ENCODE measurements at regions not wholly inside any gene's neighbourhood (a gene's known extent, or its start where the extent isn't known, plus 50 kb on each side); places are given as distances from the start of the nearest gene placed in this dataset.

DNA sequence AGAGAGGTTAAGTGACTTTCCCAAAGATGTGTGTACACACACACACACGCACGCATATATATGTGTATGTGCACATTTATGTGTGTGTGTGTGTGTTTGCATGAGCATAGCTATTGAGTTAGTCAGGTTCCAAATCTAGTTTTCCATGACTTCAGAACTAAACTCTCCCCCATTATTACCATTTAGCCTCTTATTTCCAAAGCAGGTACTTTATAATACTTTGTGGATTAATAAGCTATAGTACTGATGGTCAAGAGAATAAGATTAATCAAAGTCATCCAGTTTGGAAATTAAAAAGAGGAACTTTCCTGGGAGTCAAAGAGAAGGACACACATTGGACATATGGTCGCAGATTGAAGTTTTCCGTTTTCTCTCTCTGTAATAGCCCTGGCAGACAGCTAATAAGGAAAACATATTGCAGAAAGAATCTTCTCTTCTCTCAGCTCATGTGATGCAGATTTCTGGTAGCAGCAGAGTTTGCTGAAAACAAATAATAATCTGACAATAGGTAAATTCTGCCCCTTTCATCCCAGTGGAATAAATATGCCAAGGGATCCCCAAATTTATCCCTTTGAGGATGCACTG is 410.9 kb upstream of the TCF4 start:
- TF ChIP-seq, protein P1, sequence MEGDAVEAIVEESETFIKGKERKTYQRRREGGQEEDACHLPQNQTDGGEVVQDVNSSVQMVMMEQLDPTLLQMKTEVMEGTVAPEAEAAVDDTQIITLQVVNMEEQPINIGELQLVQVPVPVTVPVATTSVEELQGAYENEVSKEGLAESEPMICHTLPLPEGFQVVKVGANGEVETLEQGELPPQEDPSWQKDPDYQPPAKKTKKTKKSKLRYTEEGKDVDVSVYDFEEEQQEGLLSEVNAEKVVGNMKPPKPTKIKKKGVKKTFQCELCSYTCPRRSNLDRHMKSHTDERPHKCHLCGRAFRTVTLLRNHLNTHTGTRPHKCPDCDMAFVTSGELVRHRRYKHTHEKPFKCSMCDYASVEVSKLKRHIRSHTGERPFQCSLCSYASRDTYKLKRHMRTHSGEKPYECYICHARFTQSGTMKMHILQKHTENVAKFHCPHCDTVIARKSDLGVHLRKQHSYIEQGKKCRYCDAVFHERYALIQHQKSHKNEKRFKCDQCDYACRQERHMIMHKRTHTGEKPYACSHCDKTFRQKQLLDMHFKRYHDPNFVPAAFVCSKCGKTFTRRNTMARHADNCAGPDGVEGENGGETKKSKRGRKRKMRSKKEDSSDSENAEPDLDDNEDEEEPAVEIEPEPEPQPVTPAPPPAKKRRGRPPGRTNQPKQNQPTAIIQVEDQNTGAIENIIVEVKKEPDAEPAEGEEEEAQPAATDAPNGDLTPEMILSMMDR (IDR thresholded peaks at IDR 0.05): no peak
- H3K27ac Mint-ChIP-seq: no peak overlapping the region
- Histone ChIP-seq H3K4me2 (replicated peaks; ENCODE audit: extremely low read depth, low read length, poor library complexity, severe bottlenecking) (no peak overlapping the region), H3K9ac (ENCODE audit: insufficient read depth, low read length, poor library complexity, severe bottlenecking) (no peak overlapping the region), H3K36me3 (replicated peaks in 1 of 2; ENCODE audit: control insufficient read depth in 1 of 2, insufficient read depth in 2 of 2, low read length in 2 of 2) (no peaks in the 10 kb centered on the region), H3K79me2 (ENCODE audit: insufficient read depth, low read length) (no peaks in the 10 kb centered on the region), H3K9me3 (replicated peaks in 1 of 2; ENCODE audit: control insufficient read depth in 1 of 2, insufficient read depth in 1 of 2, low read length in 2 of 2) (no peaks in the 10 kb centered on the region), H3K4me3 (replicated peaks in 1 of 3; ENCODE audit: low read depth in 2 of 3, low read length in 3 of 3) (no peak overlapping the region), H4K20me1 (ENCODE audit: insufficient read depth, low read length) (no peaks in the 10 kb centered on the region), H3K27ac (ENCODE audit: low read depth in 1 of 2, low read length in 2 of 2) (no peak overlapping the region), H3K27me3 (ENCODE audit: control insufficient read depth in 2 of 2, insufficient read depth in 2 of 2, low read length in 2 of 2) (no peaks in the 10 kb centered on the region), H3K4me1 (ENCODE audit: control insufficient read depth in 1 of 2, insufficient read depth in 2 of 2, low read length in 2 of 2) (peaks cover 0 to 4% of the 10 kb centered on the region in 2 donors), H2AFZ (ENCODE audit: insufficient read depth, low read depth, low read length, poor library complexity, severe bottlenecking) (no peak overlapping the region)
- H3K4me1 Mint-ChIP-seq: peaks cover 8% of the 10 kb centered on the region
- peaks cover 0 to 4% (median 0%) of the 10 kb centered on the region in 3 donors for H3K27me3 Mint-ChIP-seq (ENCODE audit: low read depth in 3 of 3)
- DNase-seq: no peak
- H3K4me3 Mint-ChIP-seq: no peak overlapping the region
- intact Hi-C loops (cut with micrococcal nuclease): no loop called here
- H3K36me3 Mint-ChIP-seq: no peaks in the 10 kb centered on the region
- no CpG with 5 or more reads among the region's 4 CpGs for WGBS (ENCODE audit: insufficient coverage)
- H3K9me3 Mint-ChIP-seq: peaks cover 0 to 2% (median 1%) of the 10 kb centered on the region in 7 donors

DNA sequence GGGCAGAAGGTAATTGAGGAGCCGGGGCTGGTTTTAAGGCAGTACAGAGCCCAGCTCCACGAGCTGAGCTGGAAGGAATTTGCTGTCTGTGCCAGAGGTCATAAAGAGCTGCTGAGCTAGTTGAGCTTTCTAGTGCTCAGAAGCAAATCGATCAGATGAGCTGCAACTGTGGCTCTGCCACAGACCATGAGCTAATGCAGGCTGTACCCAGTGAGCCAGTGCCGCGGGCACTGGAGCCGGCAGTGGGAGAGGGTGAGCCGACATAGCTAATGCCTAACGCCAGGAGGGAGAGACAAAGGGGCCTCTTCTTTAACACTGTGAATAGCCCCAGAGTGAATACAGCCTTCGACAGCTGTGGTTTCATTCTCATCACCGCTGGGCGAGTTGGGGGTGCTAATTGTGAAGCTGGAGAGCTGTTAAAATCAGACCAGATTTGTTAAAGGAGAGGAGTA is 410.1 kb upstream of the TCF4 start:
- Histone ChIP-seq H3K9ac (ENCODE audit: insufficient read depth, low read length, poor library complexity, severe bottlenecking) (no peak overlapping the region), H3K79me2 (ENCODE audit: insufficient read depth, low read length) (no peaks in the 10 kb centered on the region), H3K4me2 (replicated peaks; ENCODE audit: extremely low read depth, low read length, poor library complexity, severe bottlenecking) (no peak overlapping the region), H3K27ac (ENCODE audit: low read depth in 1 of 2, low read length in 2 of 2) (no peak overlapping the region), H2AFZ (ENCODE audit: insufficient read depth, low read depth, low read length, poor library complexity, severe bottlenecking) (no peak overlapping the region), H3K27me3 (ENCODE audit: control insufficient read depth in 2 of 2, insufficient read depth in 2 of 2, low read length in 2 of 2) (no peaks in the 10 kb centered on the region), H3K4me1 (ENCODE audit: control insufficient read depth in 1 of 2, insufficient read depth in 2 of 2, low read length in 2 of 2) (peaks cover 0 to 4% of the 10 kb centered on the region in 2 donors), H3K36me3 (replicated peaks in 1 of 2; ENCODE audit: control insufficient read depth in 1 of 2, insufficient read depth in 2 of 2, low read length in 2 of 2) (no peaks in the 10 kb centered on the region), H3K9me3 (replicated peaks in 1 of 2; ENCODE audit: control insufficient read depth in 1 of 2, insufficient read depth in 1 of 2, low read length in 2 of 2) (no peaks in the 10 kb centered on the region), H4K20me1 (ENCODE audit: insufficient read depth, low read length) (no peaks in the 10 kb centered on the region), H3K4me3 (replicated peaks in 1 of 3; ENCODE audit: low read depth in 2 of 3, low read length in 3 of 3) (no peak overlapping the region)
- TF ChIP-seq, protein P1 (IDR thresholded peaks at IDR 0.05): no peak
- Mint-ChIP-seq H3K9me3 (peaks cover 0 to 2% (median 1%) of the 10 kb centered on the region in 7 donors), H3K36me3 (no peaks in the 10 kb centered on the region), H3K4me3 (no peak overlapping the region), H3K27me3 (ENCODE audit: low read depth in 3 of 3) (peaks cover 0 to 3% (median 0%) of the 10 kb centered on the region in 3 donors), H3K27ac (no peak overlapping the region), H3K4me1 (peaks cover 8% of the 10 kb centered on the region)
- 90% methylated on average over 11 of the region's 11 CpGs for WGBS (ENCODE audit: insufficient coverage)
- DNase-seq: no peak
- intact Hi-C loops (cut with micrococcal nuclease): no loop called here
